SK-N-SH (cell line): ENCODE measurements at regions not wholly inside any gene's neighbourhood (a gene's known extent, or its start where the extent isn't known, plus 50 kb on each side); places are given as distances from the start of the nearest gene placed in this dataset.

ENCODE experiments used
- CTCF ChIA-PET: fragments of 300-600, 350-600 bp; formaldehyde crosslinking; extraction: SDS; loops from one replicate; lab custom pipeline; 2021; lab: Yijun Ruan, JAX
- POLR2A ChIA-PET: fragments of 350-600 bp; sonication (Branson Sonifier 250); formaldehyde crosslinking; extraction: SDS; loops from one replicate; lab custom pipeline; 2020; ENCODE audit warnings: antibody characterized with exemption, inconsistent platforms; lab: Yijun Ruan, JAX
- DNase-seq: peaks from one replicate; pipeline ENCODE4 v3.0.0; 2012
- H2AFZ ChIP-seq: fragments of 200-600 bp; sonication (generic); 2 replicates; pipeline ENCODE4 v1.8.1; 2016; ENCODE audit warnings: antibody characterized with exemption, mild to moderate bottlenecking, low read depth
- H3F3A ChIP-seq: fragments of 200-600 bp; sonication (generic); replicated peaks from 2 replicates; pipeline ENCODE3; 2016; ENCODE audit warnings: antibody characterized with exemption, mild to moderate bottlenecking; ENCODE audit not compliant: insufficient read depth
- H3K27ac ChIP-seq, 2 experiments: fragments of 200-500 bp in 1 of 2; fragments of 200-600 bp in 1 of 2; sonication (Bioruptor generic) in 1 of 2; sonication (generic), shearing (Covaris generic) in 1 of 2; 2 replicates each; pipeline versions ENCODE4 v1.5.1 to v1.6.1; 2014 to 2016; ENCODE audit warnings: low read depth in 2 of 2, inconsistent platforms in 1 of 2, low read length in 1 of 2, mild to moderate bottlenecking in 1 of 2, mixed read lengths in 1 of 2
- H3K27me3 ChIP-seq: fragments of 200-600 bp; sonication (generic), shearing (Covaris generic); 2 replicates; pipeline ENCODE4 v1.6.1; 2016; ENCODE audit warnings: mixed run types; ENCODE audit not compliant: insufficient read depth
- H3K36me3 ChIP-seq, 2 experiments: fragments of 200-500 bp in 1 of 2; fragments of 200-600 bp in 1 of 2; sonication (Bioruptor generic) in 1 of 2; sonication (generic) in 1 of 2; replicated peaks in 1 of 2; 2 replicates each; pipeline versions ENCODE3 to v1.5.1; 2014 to 2016; ENCODE audit warnings: low read length in 1 of 2, mild to moderate bottlenecking in 1 of 2; ENCODE audit not compliant: insufficient read depth in 2 of 2, control insufficient read depth in 1 of 2
- H3K4me1 ChIP-seq, 2 experiments: fragments of 200-500 bp in 1 of 2; fragments of 200-600 bp in 1 of 2; sonication (Bioruptor generic) in 1 of 2; sonication (generic), shearing (Covaris generic) in 1 of 2; 2 replicates each; pipeline versions ENCODE4 v1.5.1 to v1.6.1; 2014 to 2016; ENCODE audit warnings: low read depth in 1 of 2, low read length in 1 of 2, mixed run types in 1 of 2; ENCODE audit not compliant: insufficient read depth in 2 of 2, control insufficient read depth in 1 of 2
- H3K4me2 ChIP-seq: fragments of 200-600 bp; sonication (generic), shearing (Covaris generic); 2 replicates; pipeline ENCODE4 v1.6.1; 2017; ENCODE audit warnings: mixed run types
- H3K4me3 ChIP-seq, 2 experiments: fragments of 200-500 bp in 1 of 2; fragments of 200-600 bp in 1 of 2; sonication (Bioruptor generic) in 1 of 2; sonication (generic), shearing (Covaris generic) in 1 of 2; 2 replicates each; pipeline versions ENCODE4 v1.5.1 to v1.8.1; 2014 to 2016; ENCODE audit warnings: low read depth in 2 of 2, inconsistent platforms in 1 of 2, low read length in 1 of 2, mild to moderate bottlenecking in 1 of 2, mixed read lengths in 1 of 2, moderate library complexity in 1 of 2
- H3K79me2 ChIP-seq: fragments of 200-600 bp; sonication (generic); 2 replicates; pipeline ENCODE4 v1.8.1; 2017; ENCODE audit warnings: mild to moderate bottlenecking; ENCODE audit not compliant: insufficient read depth
- H3K9ac ChIP-seq: fragments of 200-600 bp; sonication (generic); 2 replicates; pipeline ENCODE4 v1.6.1; 2017; ENCODE audit warnings: mixed run types
- H3K9me2 ChIP-seq: fragments of 200-600 bp; sonication (generic); 2 replicates; pipeline ENCODE4 v1.6.1; 2017; ENCODE audit warnings: mixed run types
- H3K9me3 ChIP-seq: fragments of 200-600 bp; sonication (generic); 2 replicates; pipeline ENCODE4 v1.6.1; 2017; ENCODE audit warnings: mixed run types, mild to moderate bottlenecking, moderate library complexity
- H4K20me1 ChIP-seq: fragments of 200-600 bp; sonication (generic); 2 replicates; pipeline ENCODE4 v1.6.1; 2017; ENCODE audit warnings: mild to moderate bottlenecking, mixed run types; ENCODE audit not compliant: insufficient read depth
- CHD2 ChIP-seq: fragments of 150-350 bp; IDR thresholded peaks from 2 replicates; pipeline ENCODE4 v1.6.1; 2018; ENCODE audit warnings: low read length; ENCODE audit not compliant: partially characterized antibody
- ELF1 ChIP-seq: IDR thresholded peaks from 2 replicates; pipeline ENCODE4 v1.4.0; 2012
- EP300 ChIP-seq, 2 experiments: IDR thresholded peaks; 2 replicates each; pipeline versions ENCODE4 v1.4.0 to v1.6.1; 2012; ENCODE audit warnings: borderline replicate concordance in 1 of 2, low read depth in 1 of 2, low read length in 1 of 2
- FOSL2 ChIP-seq: IDR thresholded peaks from 2 replicates; pipeline ENCODE4 v1.4.0; 2012; ENCODE audit warnings: low read depth, mild to moderate bottlenecking, moderate library complexity, borderline replicate concordance
- GABPA ChIP-seq: IDR thresholded peaks from 2 replicates; pipeline ENCODE4 v1.4.0; 2012; ENCODE audit warnings: low read depth, mild to moderate bottlenecking
- JUND ChIP-seq: IDR thresholded peaks from 2 replicates; pipeline ENCODE4 v1.4.0; 2012
- NFIC ChIP-seq: IDR thresholded peaks from 2 replicates; pipeline ENCODE4 v1.4.0; 2012; ENCODE audit warnings: borderline replicate concordance
- NRF1 ChIP-seq: IDR thresholded peaks from 2 replicates; pipeline ENCODE4 v1.6.1; 2012; ENCODE audit warnings: low read depth, mild to moderate bottlenecking, low read length
- PBX3 ChIP-seq: IDR thresholded peaks from 2 replicates; pipeline ENCODE4; 2012
- SIN3A ChIP-seq: IDR thresholded peaks from 2 replicates; pipeline ENCODE4 v1.6.1; 2012; ENCODE audit warnings: low read depth, mild to moderate bottlenecking, low read length, moderate library complexity, borderline replicate concordance
- TCF12 ChIP-seq: IDR thresholded peaks from 2 replicates; pipeline ENCODE4 v1.4.0; 2012
- YY1 ChIP-seq: IDR thresholded peaks from 2 replicates; pipeline ENCODE4 v1.4.0; 2012; ENCODE audit warnings: low read depth, mild to moderate bottlenecking
- WGBS: methylation state at CpG from one replicate; pipeline ENCODE4 v1.1.6; 2017; ENCODE audit warnings: low lambda C conversion rate; 5-methylcytosine and 5-hydroxymethylcytosine counted together
- TF ChIP-seq, protein P1 (sequence below): IDR thresholded peaks from 2 replicates; pipeline ENCODE4 v1.4.0; 2012; ENCODE audit warnings: low read depth, borderline replicate concordance
- TF ChIP-seq, protein P2 (sequence below): IDR thresholded peaks from 2 replicates; pipeline ENCODE4 v1.6.1; 2012; ENCODE audit warnings: mild to moderate bottlenecking, low read depth, low read length, moderate library complexity

- Histone ChIP-seq H3K4me2 (peak overlapping the region; percentile 28; the same call in 1 of the 2 replicates), H3K27ac (peak overlapping the region in 1 of 2 experiments; percentile 56; a peak in 1 of 4 replicates), H3K9me2 (no peaks in the 10 kb centered on the region), H3K79me2 (no peaks in the 10 kb centered on the region), H3K9ac (no peak overlapping the region), H2AFZ (no peak overlapping the region), H3K4me3 (no peak overlapping the region), H3K9me3 (no peaks in the 10 kb centered on the region), H3K4me1 (peaks cover 15 to 29% of the 10 kb centered on the region in 2 experiments; a peak in 3 of 4 replicates), H4K20me1 (no peaks in the 10 kb centered on the region), H3K27me3 (no peaks in the 10 kb centered on the region), H3K36me3 (no peaks in the 10 kb centered on the region), H3F3A (peaks cover 14% of the 10 kb centered on the region)
- POLR2A ChIA-PET: no interaction called here
- WGBS: 57% methylated on average over 2 of the region's 2 CpGs
- TF ChIP-seq YY1: no peak
- no peak for TF ChIP-seq SIN3A
- no peak for TF ChIP-seq TCF12
- no peak for TF ChIP-seq PBX3
- TF ChIP-seq, protein P1, sequence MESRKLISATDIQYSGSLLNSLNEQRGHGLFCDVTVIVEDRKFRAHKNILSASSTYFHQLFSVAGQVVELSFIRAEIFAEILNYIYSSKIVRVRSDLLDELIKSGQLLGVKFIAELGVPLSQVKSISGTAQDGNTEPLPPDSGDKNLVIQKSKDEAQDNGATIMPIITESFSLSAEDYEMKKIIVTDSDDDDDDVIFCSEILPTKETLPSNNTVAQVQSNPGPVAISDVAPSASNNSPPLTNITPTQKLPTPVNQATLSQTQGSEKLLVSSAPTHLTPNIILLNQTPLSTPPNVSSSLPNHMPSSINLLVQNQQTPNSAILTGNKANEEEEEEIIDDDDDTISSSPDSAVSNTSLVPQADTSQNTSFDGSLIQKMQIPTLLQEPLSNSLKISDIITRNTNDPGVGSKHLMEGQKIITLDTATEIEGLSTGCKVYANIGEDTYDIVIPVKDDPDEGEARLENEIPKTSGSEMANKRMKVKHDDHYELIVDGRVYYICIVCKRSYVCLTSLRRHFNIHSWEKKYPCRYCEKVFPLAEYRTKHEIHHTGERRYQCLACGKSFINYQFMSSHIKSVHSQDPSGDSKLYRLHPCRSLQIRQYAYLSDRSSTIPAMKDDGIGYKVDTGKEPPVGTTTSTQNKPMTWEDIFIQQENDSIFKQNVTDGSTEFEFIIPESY: no peak
- no peak for TF ChIP-seq CHD2
- TF ChIP-seq ELF1: no peak
- TF ChIP-seq, protein P2, sequence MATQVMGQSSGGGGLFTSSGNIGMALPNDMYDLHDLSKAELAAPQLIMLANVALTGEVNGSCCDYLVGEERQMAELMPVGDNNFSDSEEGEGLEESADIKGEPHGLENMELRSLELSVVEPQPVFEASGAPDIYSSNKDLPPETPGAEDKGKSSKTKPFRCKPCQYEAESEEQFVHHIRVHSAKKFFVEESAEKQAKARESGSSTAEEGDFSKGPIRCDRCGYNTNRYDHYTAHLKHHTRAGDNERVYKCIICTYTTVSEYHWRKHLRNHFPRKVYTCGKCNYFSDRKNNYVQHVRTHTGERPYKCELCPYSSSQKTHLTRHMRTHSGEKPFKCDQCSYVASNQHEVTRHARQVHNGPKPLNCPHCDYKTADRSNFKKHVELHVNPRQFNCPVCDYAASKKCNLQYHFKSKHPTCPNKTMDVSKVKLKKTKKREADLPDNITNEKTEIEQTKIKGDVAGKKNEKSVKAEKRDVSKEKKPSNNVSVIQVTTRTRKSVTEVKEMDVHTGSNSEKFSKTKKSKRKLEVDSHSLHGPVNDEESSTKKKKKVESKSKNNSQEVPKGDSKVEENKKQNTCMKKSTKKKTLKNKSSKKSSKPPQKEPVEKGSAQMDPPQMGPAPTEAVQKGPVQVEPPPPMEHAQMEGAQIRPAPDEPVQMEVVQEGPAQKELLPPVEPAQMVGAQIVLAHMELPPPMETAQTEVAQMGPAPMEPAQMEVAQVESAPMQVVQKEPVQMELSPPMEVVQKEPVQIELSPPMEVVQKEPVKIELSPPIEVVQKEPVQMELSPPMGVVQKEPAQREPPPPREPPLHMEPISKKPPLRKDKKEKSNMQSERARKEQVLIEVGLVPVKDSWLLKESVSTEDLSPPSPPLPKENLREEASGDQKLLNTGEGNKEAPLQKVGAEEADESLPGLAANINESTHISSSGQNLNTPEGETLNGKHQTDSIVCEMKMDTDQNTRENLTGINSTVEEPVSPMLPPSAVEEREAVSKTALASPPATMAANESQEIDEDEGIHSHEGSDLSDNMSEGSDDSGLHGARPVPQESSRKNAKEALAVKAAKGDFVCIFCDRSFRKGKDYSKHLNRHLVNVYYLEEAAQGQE: no peak
- no peak for TF ChIP-seq GABPA
- CTCF ChIA-PET: interaction anchor here (0.6 to 0.7 kb wide), 2 partner anchors 154 to 222 kb away, joined by 3 read pairs; no protein-coding TSS in a partner anchor
- DNase-seq: no peak
These were observed 52.3 kb upstream of the ZSWIM6 start for GRCh38 chr5:61279725-61280124.

DNA sequence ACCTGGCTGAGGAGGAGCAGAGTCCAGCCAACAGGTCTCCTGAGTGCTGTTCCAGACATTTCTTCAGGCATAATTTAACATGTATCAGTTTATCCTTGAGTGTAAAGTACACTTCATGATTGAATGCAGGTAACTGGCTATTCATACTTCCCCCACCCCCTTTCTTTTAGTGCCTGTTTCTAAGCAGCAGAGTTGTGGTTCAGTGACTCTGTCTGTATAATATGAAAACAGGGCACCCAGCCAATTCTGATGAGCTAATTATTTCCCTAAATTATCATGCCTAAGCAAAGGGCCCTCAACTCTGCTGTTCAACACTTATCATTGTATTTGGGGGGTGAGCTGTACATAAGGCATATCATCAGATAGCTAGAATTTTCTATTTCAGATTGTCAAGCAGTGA, 51.9 kb upstream of the ZSWIM6 start:
- no peaks in the 10 kb centered on the region for H3K9me2 ChIP-seq
- ChIA-PET CTCF (interaction anchor here (0.7 to 1.3 kb wide), 2 partner anchors 15 to 223 kb away, joined by 3 to 4 read pairs; no protein-coding TSS in a partner anchor), POLR2A (no interaction called here)
- H3K36me3 ChIP-seq: no peaks in the 10 kb centered on the region
- no peaks in the 10 kb centered on the region for H3K27me3 ChIP-seq
- no peak overlapping the region for H2AFZ ChIP-seq
- no peaks in the 10 kb centered on the region for H3K9me3 ChIP-seq
- H3F3A ChIP-seq: peaks cover 14% of the 10 kb centered on the region
- H3K4me1 ChIP-seq: peaks cover 15 to 29% of the 10 kb centered on the region in 2 experiments; a peak in 3 of 4 replicates
- H3K9ac ChIP-seq: 0 out of 2 replicates have a peak overlapping the region, but pooled peaks have one; percentile 5
- DNase-seq: no peak
- no peak overlapping the region for H3K4me3 ChIP-seq
- H3K27ac ChIP-seq: peak overlapping the region; percentile 56 to 62
- peak overlapping the region; percentile 28; the same call in 1 of the 2 replicates for H3K4me2 ChIP-seq
- H4K20me1 ChIP-seq: no peaks in the 10 kb centered on the region
- no peaks in the 10 kb centered on the region for H3K79me2 ChIP-seq
- TF ChIP-seq EP300 (IDR thresholded peaks at IDR 0.05; ENCODE audit: borderline replicate concordance in 1 of 2, low read depth in 1 of 2, low read length in 1 of 2) (peak in 1 of 2 experiments; percentile 50; a peak in 2 of 4 replicates), JUND (peak; percentile 40), ELF1 (no peak), NFIC (peak; percentile 89), SIN3A (0 out of 2 replicates have a peak, but pooled peaks have one; percentile 56), TCF12 (peak; percentile 51), FOSL2 (peak; percentile 57; the same call in 1 of the 2 replicates), NRF1 (no peak), CHD2 (peak; percentile 25), PBX3 (peak; percentile 29; the same call in 1 of the 2 replicates)
- TF ChIP-seq, protein P2: no peak
